ENCODE measurements at regions not wholly inside any gene's neighbourhood (a gene's known extent, or its start where the extent isn't known, plus 50 kb on each side); places are given as distances from the start of the nearest gene placed in this dataset.

- Histone ChIP-seq H3K14ac (ENCODE audit: low read length) (no peak overlapping the region), H3K4me2 (ENCODE audit: low read length) (no peak overlapping the region), H2BK120ac (ENCODE audit: insufficient read depth, low read length, poor library complexity) (no peak overlapping the region), H3K4me1 (ENCODE audit: control insufficient read depth in 1 of 2, insufficient read depth in 2 of 2, low read length in 2 of 2) (no peaks in the 10 kb centered on the region), H2BK5ac (ENCODE audit: low read depth, low read length, poor library complexity) (peak overlapping the region; percentile 33), H3K79me1 (ENCODE audit: low read length) (no peaks in the 10 kb centered on the region), H2BK12ac (ENCODE audit: low read length) (no peak overlapping the region), H3K9ac (ENCODE audit: low read length) (no peak overlapping the region), H4K8ac (ENCODE audit: low read depth, low read length) (no peak overlapping the region), H3K23ac (ENCODE audit: low read length) (no peak overlapping the region), H3K9me3 (ENCODE audit: insufficient read depth, low read depth, low read length) (no peaks in the 10 kb centered on the region), H3K4me3 (ENCODE audit: low read depth, low read length) (no peak overlapping the region), H4K91ac (ENCODE audit: low read depth, low read length) (no peak overlapping the region), H3K36me3 (ENCODE audit: control insufficient read depth in 1 of 2, insufficient read depth in 2 of 2, low read length in 2 of 2) (no peaks in the 10 kb centered on the region), H3K4ac (ENCODE audit: low read depth, low read length) (no peak overlapping the region), H3K27me3 (ENCODE audit: insufficient read depth, low read length) (no peaks in the 10 kb centered on the region), H3K18ac (ENCODE audit: low read length) (no peak overlapping the region), H3K27ac (ENCODE audit: low read depth, low read length) (peak overlapping the region; percentile 65), H2AFZ (ENCODE audit: insufficient read depth, low read length, poor library complexity) (no peak overlapping the region), H3K79me2 (ENCODE audit: control insufficient read depth, insufficient read depth, low read length, poor library complexity) (no peaks in the 10 kb centered on the region), H4K12ac (ENCODE audit: low read depth, low read length) (no peak overlapping the region), H2AK5ac (ENCODE audit: low read length) (no peak overlapping the region)
- no CpG with 5 or more reads among the region's 4 CpGs for WGBS (ENCODE audit: extremely low coverage, insufficient coverage, insufficient read length)
- DNase-seq, result no peak
These were observed 1587.1 kb downstream of the PCDH9 start for GRCh38 chr13:65642996-65643395.

DNA sequence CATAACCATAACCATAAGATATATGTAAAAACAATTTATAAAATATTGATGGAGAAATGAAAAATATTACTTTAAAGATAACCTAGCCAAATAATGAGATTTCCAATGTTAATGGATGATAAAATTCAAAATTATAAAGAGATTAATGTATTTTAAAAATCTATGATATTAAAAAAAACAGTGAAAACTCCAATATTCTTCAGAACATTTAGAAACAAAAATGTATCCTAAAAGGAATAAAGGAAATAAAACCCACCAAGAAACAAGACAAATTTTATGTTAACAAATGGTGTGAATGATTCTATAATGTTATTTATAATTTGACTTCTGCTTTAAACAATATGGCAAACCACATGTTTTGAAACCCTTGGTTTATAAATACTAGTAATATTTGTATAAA is 1587.8 kb downstream of the PCDH9 start:
- no peaks in the 10 kb centered on the region for H3K9me3 ChIP-seq (ENCODE audit: insufficient read depth, low read depth, low read length)
- H4K12ac ChIP-seq (ENCODE audit: low read depth, low read length), result no peak overlapping the region
- no peaks in the 10 kb centered on the region for H3K36me3 ChIP-seq (ENCODE audit: control insufficient read depth in 1 of 2, insufficient read depth in 2 of 2, low read length in 2 of 2)
- H3K4me1 ChIP-seq (ENCODE audit: control insufficient read depth in 1 of 2, insufficient read depth in 2 of 2, low read length in 2 of 2), result no peaks in the 10 kb centered on the region
- no peak overlapping the region for H2AK5ac ChIP-seq (ENCODE audit: low read length)
- no peak overlapping the region for H3K27ac ChIP-seq (ENCODE audit: low read depth, low read length)
- H3K23ac ChIP-seq (ENCODE audit: low read length), result no peak overlapping the region
- no peak overlapping the region for H3K4me2 ChIP-seq (ENCODE audit: low read length)
- no peak overlapping the region for H3K14ac ChIP-seq (ENCODE audit: low read length)
- H3K79me1 ChIP-seq (ENCODE audit: low read length), result no peaks in the 10 kb centered on the region
- H2BK5ac ChIP-seq (ENCODE audit: low read depth, low read length, poor library complexity), result no peak overlapping the region
- no peak overlapping the region for H2BK12ac ChIP-seq (ENCODE audit: low read length)
- H4K91ac ChIP-seq (ENCODE audit: low read depth, low read length), result no peak overlapping the region
- DNase-seq, result no peak
- H3K79me2 ChIP-seq (ENCODE audit: control insufficient read depth, insufficient read depth, low read length, poor library complexity), result no peaks in the 10 kb centered on the region
- H4K8ac ChIP-seq (ENCODE audit: low read depth, low read length), result no peak overlapping the region
- H2BK120ac ChIP-seq (ENCODE audit: insufficient read depth, low read length, poor library complexity), result no peak overlapping the region
- no peaks in the 10 kb centered on the region for H3K27me3 ChIP-seq (ENCODE audit: insufficient read depth, low read length)
- H2AFZ ChIP-seq (ENCODE audit: insufficient read depth, low read length, poor library complexity), result no peak overlapping the region
- no peak overlapping the region for H3K18ac ChIP-seq (ENCODE audit: low read length)
- no peak overlapping the region for H3K9ac ChIP-seq (ENCODE audit: low read length)
- no peak overlapping the region for H3K4me3 ChIP-seq (ENCODE audit: low read depth, low read length)
- no peak overlapping the region for H3K4ac ChIP-seq (ENCODE audit: low read depth, low read length)

- no CpG with 5 or more reads among the region's 2 CpGs for WGBS (ENCODE audit: extremely low coverage, insufficient coverage, insufficient read length)
- no peaks in the 10 kb centered on the region for H3K79me2 ChIP-seq (ENCODE audit: control insufficient read depth, insufficient read depth, low read length, poor library complexity)
- H4K8ac ChIP-seq (ENCODE audit: low read depth, low read length), result no peak overlapping the region
- H2AK5ac ChIP-seq (ENCODE audit: low read length), result no peak overlapping the region
- no peak overlapping the region for H2BK12ac ChIP-seq (ENCODE audit: low read length)
- no peak overlapping the region for H2BK5ac ChIP-seq (ENCODE audit: low read depth, low read length, poor library complexity)
- H3K18ac ChIP-seq (ENCODE audit: low read length), result no peak overlapping the region
- H3K36me3 ChIP-seq (ENCODE audit: control insufficient read depth in 1 of 2, insufficient read depth in 2 of 2, low read length in 2 of 2), result no peaks in the 10 kb centered on the region
- no peak overlapping the region for H4K12ac ChIP-seq (ENCODE audit: low read depth, low read length)
- H4K91ac ChIP-seq (ENCODE audit: low read depth, low read length), result no peak overlapping the region
- H2BK120ac ChIP-seq (ENCODE audit: insufficient read depth, low read length, poor library complexity), result no peak overlapping the region
- H3K4me1 ChIP-seq (ENCODE audit: control insufficient read depth in 1 of 2, insufficient read depth in 2 of 2, low read length in 2 of 2), result no peaks in the 10 kb centered on the region
- no peaks in the 10 kb centered on the region for H3K27me3 ChIP-seq (ENCODE audit: insufficient read depth, low read length)
- DNase-seq, result peak in 1 of 2 donors; percentile 38
- H3K14ac ChIP-seq (ENCODE audit: low read length), result no peak overlapping the region
- H3K4me3 ChIP-seq (ENCODE audit: low read depth, low read length), result no peak overlapping the region
- no peak overlapping the region for H3K23ac ChIP-seq (ENCODE audit: low read length)
- no peak overlapping the region for H3K27ac ChIP-seq (ENCODE audit: low read depth, low read length)
- H3K79me1 ChIP-seq (ENCODE audit: low read length), result no peaks in the 10 kb centered on the region
- H3K4ac ChIP-seq (ENCODE audit: low read depth, low read length), result no peak overlapping the region
- no peak overlapping the region for H2AFZ ChIP-seq (ENCODE audit: insufficient read depth, low read length, poor library complexity)
- H3K4me2 ChIP-seq (ENCODE audit: low read length), result no peak overlapping the region
- H3K9ac ChIP-seq (ENCODE audit: low read length), result no peak overlapping the region
- no peaks in the 10 kb centered on the region for H3K9me3 ChIP-seq (ENCODE audit: insufficient read depth, low read depth, low read length)
These were observed 1591.5 kb downstream of the PCDH9 start for GRCh38 chr13:65638572-65639168.

- WGBS (ENCODE audit: extremely low coverage, insufficient coverage, insufficient read length), result no CpG with 5 or more reads among the region's 1 CpG
- DNase-seq, result no peak
These were observed 1596.3 kb downstream of the PCDH9 start for GRCh38 chr13:65633806-65634205.

More at GRCh38 chr13:65633806-65634205, 1596.3 kb downstream of the PCDH9 start:
- Histone ChIP-seq H2AFZ (ENCODE audit: insufficient read depth, low read length, poor library complexity) (no peak overlapping the region), H2BK5ac (ENCODE audit: low read depth, low read length, poor library complexity) (no peak overlapping the region), H2BK120ac (ENCODE audit: insufficient read depth, low read length, poor library complexity) (no peak overlapping the region), H3K79me1 (ENCODE audit: low read length) (peaks cover 1% of the 10 kb centered on the region), H3K79me2 (ENCODE audit: control insufficient read depth, insufficient read depth, low read length, poor library complexity) (no peaks in the 10 kb centered on the region), H3K9ac (ENCODE audit: low read length) (no peak overlapping the region), H3K4ac (ENCODE audit: low read depth, low read length) (no peak overlapping the region), H3K4me2 (ENCODE audit: low read length) (no peak overlapping the region), H3K9me3 (ENCODE audit: insufficient read depth, low read depth, low read length) (no peaks in the 10 kb centered on the region), H3K36me3 (ENCODE audit: control insufficient read depth in 1 of 2, insufficient read depth in 2 of 2, low read length in 2 of 2) (no peaks in the 10 kb centered on the region), H3K18ac (ENCODE audit: low read length) (no peak overlapping the region), H3K27ac (ENCODE audit: low read depth, low read length) (no peak overlapping the region), H3K4me3 (ENCODE audit: low read depth, low read length) (no peak overlapping the region), H3K4me1 (ENCODE audit: control insufficient read depth in 1 of 2, insufficient read depth in 2 of 2, low read length in 2 of 2) (no peaks in the 10 kb centered on the region), H4K12ac (ENCODE audit: low read depth, low read length) (no peak overlapping the region), H2AK5ac (ENCODE audit: low read length) (no peak overlapping the region), H4K91ac (ENCODE audit: low read depth, low read length) (no peak overlapping the region), H3K27me3 (ENCODE audit: insufficient read depth, low read length) (no peaks in the 10 kb centered on the region), H4K8ac (ENCODE audit: low read depth, low read length) (no peak overlapping the region), H3K23ac (ENCODE audit: low read length) (no peak overlapping the region), H3K14ac (ENCODE audit: low read length) (no peak overlapping the region), H2BK12ac (ENCODE audit: low read length) (no peak overlapping the region)
